ENCODE measurements at regions not wholly inside any gene's neighbourhood (a gene's known extent, or its start where the extent isn't known, plus 50 kb on each side); places are given as distances from the start of the nearest gene placed in this dataset.

DNA sequence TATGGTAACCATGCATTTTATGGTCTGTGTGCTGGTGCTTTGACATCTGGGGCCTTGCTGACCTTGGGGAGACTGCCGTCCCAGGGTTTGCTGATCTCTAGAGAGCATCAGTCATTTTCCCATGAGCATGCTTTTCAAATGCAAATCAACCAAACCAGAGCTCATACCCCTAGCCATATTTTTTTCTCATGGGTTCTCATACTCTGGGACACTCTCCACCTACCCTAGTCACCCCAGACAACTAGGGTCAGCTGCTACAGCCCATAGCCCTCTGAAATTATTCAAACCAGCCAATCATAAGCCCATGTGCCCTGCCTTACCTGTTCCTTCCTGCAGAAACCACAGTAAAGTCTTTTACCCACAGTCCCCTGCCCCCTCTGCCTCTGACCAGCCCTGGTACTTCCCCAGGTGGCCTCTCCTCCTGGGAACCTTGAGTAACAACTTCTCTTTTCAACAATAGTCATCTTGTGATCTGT is 132.0 kb downstream of the MAP3K21 start:
- H3K27ac ChIP-seq (ENCODE audit: low read depth, low read length), result no peak overlapping the region
- CTCF ChIA-PET, result no interaction called here
- H3K4me1 ChIP-seq (ENCODE audit: control insufficient read depth in 1 of 2, insufficient read depth in 2 of 2, low read length in 2 of 2), result no peaks in the 10 kb centered on the region

DNA sequence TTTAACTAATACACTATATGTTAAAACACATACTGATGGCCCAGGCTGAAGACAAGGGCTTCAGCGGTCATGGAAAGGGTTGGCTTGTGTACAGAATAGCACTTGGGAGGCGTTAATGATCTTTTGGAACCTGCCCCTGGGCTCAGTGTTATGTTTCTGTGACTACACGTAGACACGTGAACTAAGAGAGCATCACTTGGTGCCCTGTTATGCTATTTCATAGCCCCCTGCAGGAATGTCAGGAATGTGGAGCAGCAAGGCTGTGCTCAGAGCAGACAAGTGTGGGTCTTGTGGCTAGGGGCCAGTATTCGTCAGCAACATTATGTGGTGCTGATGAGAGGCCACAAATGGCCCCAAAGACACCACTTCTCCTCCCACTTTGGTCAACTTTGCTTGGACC is 132.4 kb downstream of the MAP3K21 start:
- Histone ChIP-seq H3K9ac (ENCODE audit: low read length) (no peak overlapping the region), H3K36me3 (ENCODE audit: control insufficient read depth in 1 of 2, insufficient read depth in 2 of 2, low read length in 2 of 2) (no peaks in the 10 kb centered on the region), H3K4me1 (ENCODE audit: control insufficient read depth in 1 of 2, insufficient read depth in 2 of 2, low read length in 2 of 2) (no peaks in the 10 kb centered on the region), H3K9me3 (ENCODE audit: control insufficient read depth in 1 of 2, insufficient read depth in 1 of 2, low read depth in 1 of 2, low read length in 2 of 2) (no peaks in the 10 kb centered on the region), H2AFZ (ENCODE audit: low read depth, low read length, poor library complexity, severe bottlenecking) (no peak overlapping the region), H3K79me2 (ENCODE audit: insufficient read depth, low read length) (no peaks in the 10 kb centered on the region), H3K4me2 (ENCODE audit: low read length) (no peak overlapping the region), H3K4me3 (replicated peaks in 1 of 2; ENCODE audit: low read depth in 1 of 2, low read length in 2 of 2) (no peak overlapping the region), H3K27ac (ENCODE audit: low read depth, low read length) (no peak overlapping the region), H3K27me3 (ENCODE audit: insufficient read depth, low read length) (no peaks in the 10 kb centered on the region), H3K9me2 (ENCODE audit: insufficient read depth) (no peaks in the 10 kb centered on the region), H4K20me1 (ENCODE audit: insufficient read depth) (no peaks in the 10 kb centered on the region)
- TF ChIP-seq CBX3 (IDR thresholded peaks at IDR 0.05; ENCODE audit: low read depth) (no peak), EZH2phosphoT487 (IDR thresholded peaks at IDR 0.05; ENCODE audit: borderline replicate concordance) (no peak), POLR2AphosphoS5 (IDR thresholded peaks at IDR 0.05; ENCODE audit: low read depth, low read length) (no peak)
- intact Hi-C loops (cut with micrococcal nuclease), result no loop called here
- CTCF ChIA-PET, result no interaction called here
- RAD21 ChIA-PET (ENCODE audit: low non-redundant PET in 1 of 2, low total read pairs in 2 of 2, uncharacterized antibody in 2 of 2, unreplicated experiment in 2 of 2), result no interaction called here
- no peak for ATAC-seq
- no peak for DNase-seq (ENCODE audit: low read depth, low spot score)
- POLR2A ChIA-PET, result no interaction called here
- no TSS peak for BruUV-seq (replicated peaks)

More for the DNA sequence above, 132.0 kb downstream of the MAP3K21 start:
- ChIA-PET POLR2A (no interaction called here), RAD21 (ENCODE audit: low non-redundant PET in 1 of 2, low total read pairs in 2 of 2, uncharacterized antibody in 2 of 2, unreplicated experiment in 2 of 2) (no interaction called here)
- no TSS peak for BruUV-seq (replicated peaks)
- no peaks in the 10 kb centered on the region for H3K79me2 ChIP-seq (ENCODE audit: insufficient read depth, low read length)
- ATAC-seq (no peak), DNase-seq (ENCODE audit: low read depth, low spot score) (no peak)
- no peak overlapping the region for H3K4me2 ChIP-seq (ENCODE audit: low read length)
- H3K9me3 ChIP-seq (ENCODE audit: control insufficient read depth in 1 of 2, insufficient read depth in 1 of 2, low read depth in 1 of 2, low read length in 2 of 2), result no peaks in the 10 kb centered on the region
- H3K9ac ChIP-seq (ENCODE audit: low read length), result no peak overlapping the region
- H3K4me3 ChIP-seq (replicated peaks in 1 of 2; ENCODE audit: low read depth in 1 of 2, low read length in 2 of 2), result no peak overlapping the region
- H3K27me3 ChIP-seq (ENCODE audit: insufficient read depth, low read length), result no peaks in the 10 kb centered on the region
- TF ChIP-seq RAD21 (IDR thresholded peaks at IDR 0.05; ENCODE audit: low read depth), result no peak
- no peak for TF ChIP-seq CEBPB (IDR thresholded peaks at IDR 0.05; ENCODE audit: low read depth)
- TF ChIP-seq SIN3A (IDR thresholded peaks at IDR 0.05; ENCODE audit: low read depth), result no peak
- no peak for TF ChIP-seq EZH2 (IDR thresholded peaks at IDR 0.05)
- TF ChIP-seq, protein P1, sequence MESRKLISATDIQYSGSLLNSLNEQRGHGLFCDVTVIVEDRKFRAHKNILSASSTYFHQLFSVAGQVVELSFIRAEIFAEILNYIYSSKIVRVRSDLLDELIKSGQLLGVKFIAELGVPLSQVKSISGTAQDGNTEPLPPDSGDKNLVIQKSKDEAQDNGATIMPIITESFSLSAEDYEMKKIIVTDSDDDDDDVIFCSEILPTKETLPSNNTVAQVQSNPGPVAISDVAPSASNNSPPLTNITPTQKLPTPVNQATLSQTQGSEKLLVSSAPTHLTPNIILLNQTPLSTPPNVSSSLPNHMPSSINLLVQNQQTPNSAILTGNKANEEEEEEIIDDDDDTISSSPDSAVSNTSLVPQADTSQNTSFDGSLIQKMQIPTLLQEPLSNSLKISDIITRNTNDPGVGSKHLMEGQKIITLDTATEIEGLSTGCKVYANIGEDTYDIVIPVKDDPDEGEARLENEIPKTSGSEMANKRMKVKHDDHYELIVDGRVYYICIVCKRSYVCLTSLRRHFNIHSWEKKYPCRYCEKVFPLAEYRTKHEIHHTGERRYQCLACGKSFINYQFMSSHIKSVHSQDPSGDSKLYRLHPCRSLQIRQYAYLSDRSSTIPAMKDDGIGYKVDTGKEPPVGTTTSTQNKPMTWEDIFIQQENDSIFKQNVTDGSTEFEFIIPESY (IDR thresholded peaks at IDR 0.05; ENCODE audit: extremely low read depth, insufficient replicate concordance, low read length), result no peak
- TF ChIP-seq EZH2phosphoT487 (IDR thresholded peaks at IDR 0.05; ENCODE audit: borderline replicate concordance), result no peak
- no peak for TF ChIP-seq SP1 (IDR thresholded peaks at IDR 0.05; ENCODE audit: low read depth)
- TF ChIP-seq ZNF274 (IDR thresholded peaks at IDR 0.05; ENCODE audit: low read depth, low read length), result no peak
- TF ChIP-seq SRF (IDR thresholded peaks at IDR 0.05; ENCODE audit: low read depth), result no peak
- TF ChIP-seq POLR2AphosphoS5 (IDR thresholded peaks at IDR 0.05; ENCODE audit: low read depth, low read length), result no peak
- no peaks in the 10 kb centered on the region for H3K9me2 ChIP-seq (ENCODE audit: insufficient read depth)
- no peak overlapping the region for H2AFZ ChIP-seq (ENCODE audit: low read depth, low read length, poor library complexity, severe bottlenecking)
- intact Hi-C loops (cut with micrococcal nuclease), result no loop called here
- no peaks in the 10 kb centered on the region for H4K20me1 ChIP-seq (ENCODE audit: insufficient read depth)
- no peaks in the 10 kb centered on the region for H3K36me3 ChIP-seq (ENCODE audit: control insufficient read depth in 1 of 2, insufficient read depth in 2 of 2, low read length in 2 of 2)
